ENCODE measurements at regions not wholly inside any gene's neighbourhood (a gene's known extent, or its start where the extent isn't known, plus 50 kb on each side); places are given as distances from the start of the nearest gene placed in this dataset.

GRCh38 chr4:128604840-128605239 lies 204.7 kb upstream of the JADE1 start:
- CTCF ChIA-PET, result no interaction called here
- no peaks in the 10 kb centered on the region for H3K9me3 Mint-ChIP-seq (ENCODE audit: insufficient read depth)
- H3K4me1 Mint-ChIP-seq (ENCODE audit: low read depth), result no peaks in the 10 kb centered on the region
- H3K36me3 Mint-ChIP-seq (ENCODE audit: low read depth), result no peaks in the 10 kb centered on the region
- no peak for ATAC-seq
- H3K4me3 Mint-ChIP-seq, result no peak overlapping the region
- no peak overlapping the region for H3K27ac Mint-ChIP-seq
- POLR2A ChIA-PET, result no interaction called here
- no peak for DNase-seq
- peaks cover 6% of the 10 kb centered on the region for H3K27me3 Mint-ChIP-seq (ENCODE audit: low read depth)

GRCh38 chr4:128604204-128604603 lies 205.3 kb upstream of the JADE1 start:
- peaks cover 6% of the 10 kb centered on the region for H3K27me3 Mint-ChIP-seq (ENCODE audit: low read depth)
- no peaks in the 10 kb centered on the region for H3K4me1 Mint-ChIP-seq (ENCODE audit: low read depth)
- ChIA-PET POLR2A (no interaction called here), CTCF (no interaction called here)
- DNase-seq (no peak), ATAC-seq (no peak)
- no peak overlapping the region for H3K4me3 Mint-ChIP-seq
- no peaks in the 10 kb centered on the region for H3K36me3 Mint-ChIP-seq (ENCODE audit: low read depth)
- H3K27ac Mint-ChIP-seq, result no peak overlapping the region
- H3K9me3 Mint-ChIP-seq (ENCODE audit: insufficient read depth), result no peaks in the 10 kb centered on the region

- H3K9me3 Mint-ChIP-seq (ENCODE audit: insufficient read depth), result no peaks in the 10 kb centered on the region
- DNase-seq, result no peak
- H3K4me3 Mint-ChIP-seq, result no peak overlapping the region
- POLR2A ChIA-PET, result no interaction called here
- ATAC-seq, result no peak
- CTCF ChIA-PET, result no interaction called here
- no peak overlapping the region for H3K27ac Mint-ChIP-seq
- no peaks in the 10 kb centered on the region for H3K4me1 Mint-ChIP-seq (ENCODE audit: low read depth)
- no peaks in the 10 kb centered on the region for H3K36me3 Mint-ChIP-seq (ENCODE audit: low read depth)
- H3K27me3 Mint-ChIP-seq (ENCODE audit: low read depth), result peaks cover 6% of the 10 kb centered on the region
These were observed 206.4 kb upstream of the JADE1 start for GRCh38 chr4:128603081-128603480.

GRCh38 chr4:128601991-128602695 lies 207.4 kb upstream of the JADE1 start:
- H3K9me3 Mint-ChIP-seq (ENCODE audit: insufficient read depth), result no peaks in the 10 kb centered on the region

GRCh38 chr4:128600996-128601871 lies 208.3 kb upstream of the JADE1 start:
- Mint-ChIP-seq H3K4me3 (no peak overlapping the region), H3K36me3 (ENCODE audit: low read depth) (no peaks in the 10 kb centered on the region), H3K9me3 (ENCODE audit: insufficient read depth) (no peaks in the 10 kb centered on the region), H3K27ac (no peak overlapping the region), H3K4me1 (ENCODE audit: low read depth) (no peaks in the 10 kb centered on the region), H3K27me3 (ENCODE audit: low read depth) (peaks cover 6% of the 10 kb centered on the region)
- ATAC-seq (no peak), DNase-seq (no peak)
- ChIA-PET CTCF (no interaction called here), POLR2A (no interaction called here)

More at GRCh38 chr4:128601991-128602695, 207.4 kb upstream of the JADE1 start:
- Mint-ChIP-seq H3K4me1 (ENCODE audit: low read depth) (no peaks in the 10 kb centered on the region), H3K27me3 (ENCODE audit: low read depth) (peaks cover 6% of the 10 kb centered on the region), H3K36me3 (ENCODE audit: low read depth) (no peaks in the 10 kb centered on the region), H3K27ac (no peak overlapping the region), H3K4me3 (no peak overlapping the region)
- ChIA-PET POLR2A (no interaction called here), CTCF (no interaction called here)
- ATAC-seq, result no peak
- no peak for DNase-seq

GRCh38 chr4:128600410-128600809 lies 209.1 kb upstream of the JADE1 start:
- Mint-ChIP-seq H3K9me3 (ENCODE audit: insufficient read depth) (no peaks in the 10 kb centered on the region), H3K36me3 (ENCODE audit: low read depth) (no peaks in the 10 kb centered on the region), H3K27me3 (ENCODE audit: low read depth) (peaks cover 5% of the 10 kb centered on the region), H3K4me1 (ENCODE audit: low read depth) (no peaks in the 10 kb centered on the region), H3K4me3 (no peak overlapping the region), H3K27ac (no peak overlapping the region)
- no peak for DNase-seq
- ATAC-seq, result no peak
- CTCF ChIA-PET, result no interaction called here
- POLR2A ChIA-PET, result no interaction called here

GRCh38 chr4:128597500-128597899 lies 212.0 kb upstream of the JADE1 start:
- Mint-ChIP-seq H3K36me3 (ENCODE audit: low read depth) (no peaks in the 10 kb centered on the region), H3K4me1 (ENCODE audit: low read depth) (no peaks in the 10 kb centered on the region), H3K27me3 (ENCODE audit: low read depth) (no peaks in the 10 kb centered on the region), H3K9me3 (ENCODE audit: insufficient read depth) (no peaks in the 10 kb centered on the region), H3K4me3 (no peak overlapping the region), H3K27ac (no peak overlapping the region)
- ChIA-PET CTCF (no interaction called here), POLR2A (no interaction called here)
- ATAC-seq, result no peak
- DNase-seq, result no peak

GRCh38 chr4:128596853-128597252 lies 212.6 kb upstream of the JADE1 start:
- ChIA-PET CTCF (no interaction called here), POLR2A (no interaction called here)
- ATAC-seq (no peak), DNase-seq (no peak)
- Mint-ChIP-seq H3K27me3 (ENCODE audit: low read depth) (no peaks in the 10 kb centered on the region), H3K27ac (no peak overlapping the region), H3K9me3 (ENCODE audit: insufficient read depth) (no peaks in the 10 kb centered on the region), H3K4me1 (ENCODE audit: low read depth) (no peaks in the 10 kb centered on the region), H3K36me3 (ENCODE audit: low read depth) (no peaks in the 10 kb centered on the region), H3K4me3 (no peak overlapping the region)

GRCh38 chr4:128596115-128596514 lies 213.4 kb upstream of the JADE1 start:
- Mint-ChIP-seq H3K36me3 (ENCODE audit: low read depth) (no peaks in the 10 kb centered on the region), H3K27ac (no peak overlapping the region), H3K27me3 (ENCODE audit: low read depth) (no peaks in the 10 kb centered on the region), H3K4me3 (no peak overlapping the region), H3K9me3 (ENCODE audit: insufficient read depth) (no peaks in the 10 kb centered on the region), H3K4me1 (ENCODE audit: low read depth) (no peaks in the 10 kb centered on the region)
- ATAC-seq, result no peak
- ChIA-PET CTCF (no interaction called here), POLR2A (no interaction called here)
- no peak for DNase-seq

- ChIA-PET CTCF (interaction anchor here (1.7 kb wide), 1 partner anchor 17 kb away, joined by 5 read pairs; no protein-coding TSS in a partner anchor), POLR2A (no interaction called here)
- H3K27ac Mint-ChIP-seq, result no peak overlapping the region
- H3K4me3 Mint-ChIP-seq, result no peak overlapping the region
- no peak for DNase-seq
- H3K9me3 Mint-ChIP-seq (ENCODE audit: insufficient read depth), result no peaks in the 10 kb centered on the region
- no peak for ATAC-seq
- no peaks in the 10 kb centered on the region for H3K27me3 Mint-ChIP-seq (ENCODE audit: low read depth)
- no peaks in the 10 kb centered on the region for H3K4me1 Mint-ChIP-seq (ENCODE audit: low read depth)
- H3K36me3 Mint-ChIP-seq (ENCODE audit: low read depth), result no peaks in the 10 kb centered on the region
These were observed 218.0 kb upstream of the JADE1 start for GRCh38 chr4:128591482-128591881.

GRCh38 chr4:128590773-128591172 lies 218.7 kb upstream of the JADE1 start:
- H3K4me3 Mint-ChIP-seq, result no peak overlapping the region
- ChIA-PET CTCF (interaction anchor here (1.7 kb wide), 1 partner anchor 16 kb away, joined by 5 read pairs; no protein-coding TSS in a partner anchor), POLR2A (no interaction called here)
- DNase-seq, result no peak
- no peaks in the 10 kb centered on the region for H3K9me3 Mint-ChIP-seq (ENCODE audit: insufficient read depth)
- H3K27me3 Mint-ChIP-seq (ENCODE audit: low read depth), result no peaks in the 10 kb centered on the region
- no peaks in the 10 kb centered on the region for H3K4me1 Mint-ChIP-seq (ENCODE audit: low read depth)
- ATAC-seq, result no peak
- H3K36me3 Mint-ChIP-seq (ENCODE audit: low read depth), result no peaks in the 10 kb centered on the region
- no peak overlapping the region for H3K27ac Mint-ChIP-seq

- Mint-ChIP-seq H3K4me1 (ENCODE audit: low read depth) (no peaks in the 10 kb centered on the region), H3K27ac (no peak overlapping the region), H3K9me3 (ENCODE audit: insufficient read depth) (no peaks in the 10 kb centered on the region), H3K4me3 (no peak overlapping the region), H3K27me3 (ENCODE audit: low read depth) (no peaks in the 10 kb centered on the region), H3K36me3 (ENCODE audit: low read depth) (no peaks in the 10 kb centered on the region)
- ATAC-seq, result no peak
- ChIA-PET CTCF (interaction anchor here (1.7 kb wide), 1 partner anchor 15 kb away, joined by 5 read pairs; no protein-coding TSS in a partner anchor), POLR2A (no interaction called here)
- no peak for DNase-seq
These were observed 219.3 kb upstream of the JADE1 start for GRCh38 chr4:128590034-128590740.
